HEK293 (cell line): ENCODE measurements at regions not wholly inside any gene's neighbourhood (a gene's known extent, or its start where the extent isn't known, plus 50 kb on each side); places are given as distances from the start of the nearest gene placed in this dataset.
"Not testable (repeated sequence)": the region's sequence is repeated elsewhere in the genome, so short reads cannot be mapped to it uniquely, and the experiment has no call there.

Experiments
- HOXC10 ChIP-seq: sonication (generic); formaldehyde crosslinking; IDR thresholded peaks from 2 replicates; pipeline ENCODE4 v1.8.1; 2023; ENCODE audit warnings: mild to moderate bottlenecking, missing genetic modification reagents
- YY1 ChIP-seq: fragments of 450-650 bp; formaldehyde crosslinking; IDR thresholded peaks from 2 replicates; pipeline ENCODE4 v1.5.1; 2018; ENCODE audit warnings: missing biosample characterization, missing genetic modification characterization
- ZNF501 ChIP-seq: fragments of 450-650 bp; formaldehyde crosslinking; IDR thresholded peaks from 2 replicates; pipeline ENCODE4 v1.5.1; 2016; ENCODE audit warnings: missing biosample characterization, missing genetic modification characterization
- TF ChIP-seq, protein P1 (sequence below): fragments of 450-650 bp; formaldehyde crosslinking; IDR thresholded peaks from 2 replicates; pipeline ENCODE4 v1.5.1; 2017; ENCODE audit warnings: missing biosample characterization, missing genetic modification characterization

DNA sequence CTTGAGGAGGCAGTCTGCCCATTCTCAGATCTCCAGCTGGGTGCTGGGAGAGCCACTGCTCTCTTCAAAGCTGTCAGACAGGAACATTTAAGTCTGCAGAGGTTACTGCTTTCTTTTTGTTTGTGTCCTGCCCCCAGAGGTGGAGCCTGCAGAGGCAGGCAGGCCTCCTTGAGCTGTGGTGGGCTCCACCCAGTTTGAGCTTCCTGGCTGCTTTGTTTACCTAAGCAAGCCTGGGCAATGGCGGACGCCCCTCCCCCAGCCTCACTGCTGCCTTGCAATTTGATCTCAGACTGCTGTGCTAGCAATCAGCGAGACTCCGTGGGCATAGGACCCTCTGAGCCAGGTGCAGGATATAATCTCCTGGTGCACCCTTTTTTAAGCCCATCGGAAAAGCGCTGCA, 557.8 kb downstream of the HTR1B start:
- TF ChIP-seq, protein P1, sequence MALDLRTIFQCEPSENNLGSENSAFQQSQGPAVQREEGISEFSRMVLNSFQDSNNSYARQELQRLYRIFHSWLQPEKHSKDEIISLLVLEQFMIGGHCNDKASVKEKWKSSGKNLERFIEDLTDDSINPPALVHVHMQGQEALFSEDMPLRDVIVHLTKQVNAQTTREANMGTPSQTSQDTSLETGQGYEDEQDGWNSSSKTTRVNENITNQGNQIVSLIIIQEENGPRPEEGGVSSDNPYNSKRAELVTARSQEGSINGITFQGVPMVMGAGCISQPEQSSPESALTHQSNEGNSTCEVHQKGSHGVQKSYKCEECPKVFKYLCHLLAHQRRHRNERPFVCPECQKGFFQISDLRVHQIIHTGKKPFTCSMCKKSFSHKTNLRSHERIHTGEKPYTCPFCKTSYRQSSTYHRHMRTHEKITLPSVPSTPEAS (tag by site-specific recombination) = not testable (repeated sequence)
- TF ChIP-seq YY1; ZNF501 (tag by site-specific recombination); HOXC10: not testable (repeated sequence)
